GM12878 (cell line): ENCODE measurements at regions not wholly inside any gene's neighbourhood (a gene's known extent, or its start where the extent isn't known, plus 50 kb on each side); places are given as distances from the start of the nearest gene placed in this dataset.

Source experiments
- ATAC-seq: fragments of 200-7000 bp; cut with Tn5 transposase; 3 replicates; pipeline ENCODE4 v1.9.1; 2020; ENCODE audit warnings: mild to moderate bottlenecking, moderate library complexity
- BruUV-seq: library from RNA; stranded (reverse); fragments of 400-500 nt; replicated peaks from 2 replicates; lab custom pipeline; 2021; lab: Mats Ljungman, UMichigan
- CTCF ChIA-PET: fragments of 300-600 bp; sonication (Branson Sonifier 250); formaldehyde crosslinking; extraction: SDS; loops from one replicate; lab custom pipeline; 2021; ENCODE audit warnings: inconsistent platforms; lab: Yijun Ruan, JAX
- POLR2A ChIA-PET: fragments of 350-600 bp; formaldehyde crosslinking; extraction: SDS; loops from one replicate; lab custom pipeline; 2021; ENCODE audit warnings: inconsistent platforms; lab: Charles Lee
- RAD21 ChIA-PET: fragments of 300-600 bp; sonication (Branson Sonifier 250); formaldehyde crosslinking; loops from one replicate; lab custom pipeline; 2023; ENCODE audit warnings: antibody characterized with exemption; ENCODE audit not compliant: unreplicated experiment; lab: Charles Lee
- SMC1A ChIA-PET: fragments of 300-600 bp; sonication (Branson Sonifier 250); formaldehyde crosslinking; loops from one replicate; lab custom pipeline; 2023; ENCODE audit not compliant: unreplicated experiment, uncharacterized antibody; lab: Charles Lee
- DNase-seq: peaks from one replicate; pipeline ENCODE4 v3.0.0-alpha.2; 2011; ENCODE audit warnings: low read depth, low spot score
- FAIRE-seq: peaks from 3 replicates; lab custom pipeline; 2011; peaks lifted over from hg19 to GRCh38; lab: Jason Lieb, UNC
- H2AFZ ChIP-seq: 2 replicates; pipeline ENCODE4 v1.6.0; 2011; ENCODE audit warnings: low read depth, low read length, control low read depth; ENCODE audit not compliant: control insufficient read depth
- H3K27ac ChIP-seq: 2 replicates; pipeline ENCODE4 v1.5.1; 2011; ENCODE audit warnings: control low read depth; ENCODE audit not compliant: control insufficient read depth, insufficient read depth
- H3K27me3 ChIP-seq, 2 experiments: replicated peaks in 1 of 2; 2 replicates each; pipeline versions ENCODE4 v1.6.0 to v1.6.1; 2011; ENCODE audit warnings: low read length in 1 of 2; ENCODE audit not compliant: control insufficient read depth in 2 of 2, insufficient read depth in 2 of 2
- H3K36me3 ChIP-seq, 2 experiments: 2 replicates each; pipeline ENCODE4 v1.5.1; 2011; ENCODE audit warnings: low read length in 1 of 2; ENCODE audit not compliant: control insufficient read depth in 2 of 2, insufficient read depth in 2 of 2
- H3K4me1 ChIP-seq: 2 replicates; pipeline ENCODE4 v1.6.1; 2011; ENCODE audit warnings: mild to moderate bottlenecking, low read length, moderate library complexity, mixed read lengths; ENCODE audit not compliant: control insufficient read depth, insufficient read depth
- H3K4me2 ChIP-seq: 2 replicates; pipeline ENCODE4 v1.6.0; 2011; ENCODE audit warnings: control low read depth; ENCODE audit not compliant: control insufficient read depth, insufficient read depth
- H3K4me3 ChIP-seq: fragments of 200-600 bp; sonication (generic); 2 replicates; pipeline ENCODE4 v1.5.1; 2016
- H3K79me2 ChIP-seq: 2 replicates; pipeline ENCODE4 v1.6.0; 2011; ENCODE audit warnings: low read length; ENCODE audit not compliant: control insufficient read depth, insufficient read depth
- H3K9ac ChIP-seq: 2 replicates; pipeline ENCODE4 v1.8.0; 2011; ENCODE audit warnings: low read length, control low read depth, mixed read lengths; ENCODE audit not compliant: control insufficient read depth, insufficient read depth
- H3K9me3 ChIP-seq: replicated peaks from 3 replicates; pipeline ENCODE4 v1.5.1; 2011; ENCODE audit warnings: mild to moderate bottlenecking, low read length; ENCODE audit not compliant: control insufficient read depth, insufficient read depth
- H4K20me1 ChIP-seq: 2 replicates; pipeline ENCODE4 v1.6.0; 2011; ENCODE audit not compliant: control insufficient read depth, insufficient read depth
- ATF7 ChIP-seq: fragments of 450-650 bp; IDR thresholded peaks from 2 replicates; pipeline ENCODE4 v1.6.1; 2016; ENCODE audit warnings: low read depth, mild to moderate bottlenecking
- BCL11A ChIP-seq: IDR thresholded peaks from 2 replicates; pipeline ENCODE4 v1.6.1; 2011; ENCODE audit warnings: low read depth, low read length
- BHLHE40 ChIP-seq, 2 experiments: fragments of 450-650 bp in 1 of 2; IDR thresholded peaks; 2 replicates each; pipeline ENCODE4 v1.6.1; 2011 to 2017; ENCODE audit warnings: low read depth in 2 of 2, borderline replicate concordance in 1 of 2, improper control_type of control experiment in 1 of 2, low read length in 1 of 2, mild to moderate bottlenecking in 1 of 2
- BRCA1 ChIP-seq: IDR thresholded peaks from 2 replicates; pipeline ENCODE4 v1.6.1; 2011; ENCODE audit warnings: low read depth, low read length, improper control_type of control experiment
- CBFB ChIP-seq: IDR thresholded peaks from 2 replicates; pipeline ENCODE4 v1.6.1; 2016; ENCODE audit warnings: antibody characterized with exemption, low read depth
- HCFC1 ChIP-seq: fragments of 150-350 bp; IDR thresholded peaks from 2 replicates; pipeline ENCODE4 v1.6.1; 2014; ENCODE audit warnings: low read length
- NRF1 ChIP-seq: conservative IDR thresholded peaks from 2 replicates; pipeline ENCODE4 v1.6.1; 2011; ENCODE audit warnings: mild to moderate bottlenecking, low read depth, low read length, improper control_type of control experiment
- RAD21 ChIP-seq: IDR thresholded peaks from 2 replicates; pipeline ENCODE4 v1.6.1; 2011; ENCODE audit warnings: mild to moderate bottlenecking, low read depth, low read length, moderate library complexity; ENCODE audit not compliant: insufficient read depth
- RELA ChIP-seq: fragments of 450-650 bp; IDR thresholded peaks from 2 replicates; pipeline ENCODE4 v1.8.0; 2014; ENCODE audit warnings: borderline replicate concordance; ENCODE audit not compliant: partially characterized antibody
- STAT3 ChIP-seq: IDR thresholded peaks from 2 replicates; pipeline ENCODE4 v1.6.1; 2011; ENCODE audit warnings: low read depth, low read length, improper control_type of control experiment
- WRNIP1 ChIP-seq: IDR thresholded peaks from 2 replicates; pipeline ENCODE4 v1.6.1; 2011; ENCODE audit warnings: low read depth, low read length, improper control_type of control experiment, borderline replicate concordance
- ZNF207 ChIP-seq: fragments of 450-650 bp; IDR thresholded peaks from 2 replicates; pipeline ENCODE4 v1.6.1; 2014; ENCODE audit warnings: antibody characterized with exemption, mild to moderate bottlenecking, borderline replicate concordance
- WGBS: methylation state at CpG from one replicate; pipeline ENCODE4 v1.1.6; 2016; ENCODE audit warnings: low lambda C conversion rate; ENCODE audit not compliant: insufficient replicate concordance, insufficient coverage; ENCODE audit errors: missing lambda C conversion rate; 5-methylcytosine and 5-hydroxymethylcytosine counted together
- in situ Hi-C: fragments of 300-500 bp; cut with MboI; formaldehyde crosslinking; loops from 9 replicates; pipeline ENCODE4 v1.14.3; 2018; ENCODE audit warnings: mixed read lengths
- intact Hi-C: fragments of 100-400 bp; cut with micrococcal nuclease; formaldehyde crosslinking; loops from one replicate; pipeline ENCODE4 v1.14.2; 2022; ENCODE audit not compliant: unreplicated experiment
- TF ChIP-seq, protein P1 (sequence below): fragments of 150-350 bp; IDR thresholded peaks from 2 replicates; pipeline ENCODE4 v1.6.1; 2014; ENCODE audit warnings: mild to moderate bottlenecking, low read depth, low read length
- TF ChIP-seq, protein P2 (sequence below): fragments of 450-650 bp; IDR thresholded peaks from 2 replicates; pipeline ENCODE4 v1.6.1; 2018; ENCODE audit warnings: mild to moderate bottlenecking, low read depth, moderate library complexity; ENCODE audit not compliant: partially characterized antibody
- TF ChIP-seq, protein P3 (sequence below): fragments of 450-650 bp; IDR thresholded peaks from 2 replicates; pipeline ENCODE4 v1.6.1; 2014; ENCODE audit warnings: mild to moderate bottlenecking
- TF ChIP-seq, protein P4 (sequence below): fragments of 150-350 bp; IDR thresholded peaks from 2 replicates; pipeline ENCODE4 v1.6.1; 2016; ENCODE audit warnings: low read depth, low read length

DNA sequence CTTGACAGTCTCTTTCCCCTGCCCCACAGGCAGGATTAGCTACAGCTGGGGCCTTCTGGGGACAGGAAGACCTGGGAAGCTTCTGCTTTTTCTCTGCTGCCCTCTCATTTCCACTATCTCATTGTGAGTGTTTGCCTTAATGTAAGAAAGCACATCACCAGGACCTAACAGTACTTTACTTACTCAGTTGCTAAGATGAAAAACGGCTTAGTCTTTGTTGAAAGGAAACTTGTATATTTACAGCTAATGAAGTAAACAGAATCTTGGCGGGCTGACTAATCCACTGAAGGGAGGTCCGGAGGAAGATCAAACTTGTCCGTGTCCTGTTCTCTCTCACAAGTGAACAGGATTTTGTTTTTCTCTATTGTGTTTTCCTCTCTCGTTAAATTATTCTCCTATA lies 128.6 kb downstream of the SOD2 start (continued):
- TF ChIP-seq, protein P1, sequence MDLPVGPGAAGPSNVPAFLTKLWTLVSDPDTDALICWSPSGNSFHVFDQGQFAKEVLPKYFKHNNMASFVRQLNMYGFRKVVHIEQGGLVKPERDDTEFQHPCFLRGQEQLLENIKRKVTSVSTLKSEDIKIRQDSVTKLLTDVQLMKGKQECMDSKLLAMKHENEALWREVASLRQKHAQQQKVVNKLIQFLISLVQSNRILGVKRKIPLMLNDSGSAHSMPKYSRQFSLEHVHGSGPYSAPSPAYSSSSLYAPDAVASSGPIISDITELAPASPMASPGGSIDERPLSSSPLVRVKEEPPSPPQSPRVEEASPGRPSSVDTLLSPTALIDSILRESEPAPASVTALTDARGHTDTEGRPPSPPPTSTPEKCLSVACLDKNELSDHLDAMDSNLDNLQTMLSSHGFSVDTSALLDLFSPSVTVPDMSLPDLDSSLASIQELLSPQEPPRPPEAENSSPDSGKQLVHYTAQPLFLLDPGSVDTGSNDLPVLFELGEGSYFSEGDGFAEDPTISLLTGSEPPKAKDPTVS: no peak
- TF ChIP-seq RAD21 (no peak), BRCA1 (no peak), ATF7 (no peak)
- TF ChIP-seq, protein P2, sequence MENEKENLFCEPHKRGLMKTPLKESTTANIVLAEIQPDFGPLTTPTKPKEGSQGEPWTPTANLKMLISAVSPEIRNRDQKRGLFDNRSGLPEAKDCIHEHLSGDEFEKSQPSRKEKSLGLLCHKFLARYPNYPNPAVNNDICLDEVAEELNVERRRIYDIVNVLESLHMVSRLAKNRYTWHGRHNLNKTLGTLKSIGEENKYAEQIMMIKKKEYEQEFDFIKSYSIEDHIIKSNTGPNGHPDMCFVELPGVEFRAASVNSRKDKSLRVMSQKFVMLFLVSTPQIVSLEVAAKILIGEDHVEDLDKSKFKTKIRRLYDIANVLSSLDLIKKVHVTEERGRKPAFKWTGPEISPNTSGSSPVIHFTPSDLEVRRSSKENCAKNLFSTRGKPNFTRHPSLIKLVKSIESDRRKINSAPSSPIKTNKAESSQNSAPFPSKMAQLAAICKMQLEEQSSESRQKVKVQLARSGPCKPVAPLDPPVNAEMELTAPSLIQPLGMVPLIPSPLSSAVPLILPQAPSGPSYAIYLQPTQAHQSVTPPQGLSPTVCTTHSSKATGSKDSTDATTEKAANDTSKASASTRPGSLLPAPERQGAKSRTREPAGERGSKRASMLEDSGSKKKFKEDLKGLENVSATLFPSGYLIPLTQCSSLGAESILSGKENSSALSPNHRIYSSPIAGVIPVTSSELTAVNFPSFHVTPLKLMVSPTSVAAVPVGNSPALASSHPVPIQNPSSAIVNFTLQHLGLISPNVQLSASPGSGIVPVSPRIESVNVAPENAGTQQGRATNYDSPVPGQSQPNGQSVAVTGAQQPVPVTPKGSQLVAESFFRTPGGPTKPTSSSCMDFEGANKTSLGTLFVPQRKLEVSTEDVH: no peak

DNA sequence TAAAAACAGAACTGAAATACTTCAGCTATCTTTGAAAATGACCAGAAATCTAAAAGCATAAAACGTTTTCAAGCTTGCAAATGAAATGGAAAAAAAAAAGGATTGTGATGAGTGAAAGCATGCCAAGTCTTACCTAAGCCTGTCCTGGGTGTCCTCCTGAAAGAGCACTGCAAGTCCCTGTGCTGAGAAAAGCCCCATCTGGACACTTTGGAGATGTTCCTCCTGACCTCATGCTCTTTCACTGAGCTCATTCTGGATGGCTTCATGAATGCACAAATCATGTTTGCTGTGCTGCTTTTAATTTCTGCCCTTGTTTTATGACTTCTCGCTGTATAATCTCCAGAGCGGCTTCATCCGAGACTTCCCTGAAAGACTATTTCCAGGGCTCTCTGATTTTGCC lies 136.0 kb downstream of the SOD2 start:
- Histone ChIP-seq H3K9me3 (no peaks in the 10 kb centered on the region), H3K9ac (no peak overlapping the region), H3K27me3 (no peaks in the 10 kb centered on the region; a peak in 2 of 4 replicates), H3K27ac (no peak overlapping the region), H3K4me3 (no peak overlapping the region), H4K20me1 (no peaks in the 10 kb centered on the region), H3K36me3 (no peaks in the 10 kb centered on the region), H2AFZ (no peak overlapping the region), H3K4me2 (no peak overlapping the region), H3K79me2 (no peaks in the 10 kb centered on the region), H3K4me1 (no peaks in the 10 kb centered on the region)
- SMC1A ChIA-PET: no interaction called here
- CTCF ChIA-PET: no interaction called here
- BruUV-seq: no TSS peak
- FAIRE-seq: no peak
- no peak for ATAC-seq
- DNase-seq: no peak
- WGBS: 62% methylated on average over 4 of the region's 4 CpGs
- RAD21 ChIA-PET: no interaction called here
- POLR2A ChIA-PET: no interaction called here
- in situ Hi-C loops: no loop called here
- intact Hi-C loops: no loop called here
- no peak for TF ChIP-seq HCFC1
- TF ChIP-seq, protein P3, sequence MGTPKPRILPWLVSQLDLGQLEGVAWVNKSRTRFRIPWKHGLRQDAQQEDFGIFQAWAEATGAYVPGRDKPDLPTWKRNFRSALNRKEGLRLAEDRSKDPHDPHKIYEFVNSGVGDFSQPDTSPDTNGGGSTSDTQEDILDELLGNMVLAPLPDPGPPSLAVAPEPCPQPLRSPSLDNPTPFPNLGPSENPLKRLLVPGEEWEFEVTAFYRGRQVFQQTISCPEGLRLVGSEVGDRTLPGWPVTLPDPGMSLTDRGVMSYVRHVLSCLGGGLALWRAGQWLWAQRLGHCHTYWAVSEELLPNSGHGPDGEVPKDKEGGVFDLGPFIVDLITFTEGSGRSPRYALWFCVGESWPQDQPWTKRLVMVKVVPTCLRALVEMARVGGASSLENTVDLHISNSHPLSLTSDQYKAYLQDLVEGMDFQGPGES: no peak
- TF ChIP-seq BHLHE40 (IDR thresholded peaks at IDR 0.05; ENCODE audit: borderline replicate concordance in 1 of 2, low read depth in 2 of 2, low read length in 1 of 2): no peak
- TF ChIP-seq WRNIP1: no peak
- TF ChIP-seq BCL11A: no peak
- TF ChIP-seq ZNF207: no peak
- TF ChIP-seq NRF1: no peak
- TF ChIP-seq, protein P4, sequence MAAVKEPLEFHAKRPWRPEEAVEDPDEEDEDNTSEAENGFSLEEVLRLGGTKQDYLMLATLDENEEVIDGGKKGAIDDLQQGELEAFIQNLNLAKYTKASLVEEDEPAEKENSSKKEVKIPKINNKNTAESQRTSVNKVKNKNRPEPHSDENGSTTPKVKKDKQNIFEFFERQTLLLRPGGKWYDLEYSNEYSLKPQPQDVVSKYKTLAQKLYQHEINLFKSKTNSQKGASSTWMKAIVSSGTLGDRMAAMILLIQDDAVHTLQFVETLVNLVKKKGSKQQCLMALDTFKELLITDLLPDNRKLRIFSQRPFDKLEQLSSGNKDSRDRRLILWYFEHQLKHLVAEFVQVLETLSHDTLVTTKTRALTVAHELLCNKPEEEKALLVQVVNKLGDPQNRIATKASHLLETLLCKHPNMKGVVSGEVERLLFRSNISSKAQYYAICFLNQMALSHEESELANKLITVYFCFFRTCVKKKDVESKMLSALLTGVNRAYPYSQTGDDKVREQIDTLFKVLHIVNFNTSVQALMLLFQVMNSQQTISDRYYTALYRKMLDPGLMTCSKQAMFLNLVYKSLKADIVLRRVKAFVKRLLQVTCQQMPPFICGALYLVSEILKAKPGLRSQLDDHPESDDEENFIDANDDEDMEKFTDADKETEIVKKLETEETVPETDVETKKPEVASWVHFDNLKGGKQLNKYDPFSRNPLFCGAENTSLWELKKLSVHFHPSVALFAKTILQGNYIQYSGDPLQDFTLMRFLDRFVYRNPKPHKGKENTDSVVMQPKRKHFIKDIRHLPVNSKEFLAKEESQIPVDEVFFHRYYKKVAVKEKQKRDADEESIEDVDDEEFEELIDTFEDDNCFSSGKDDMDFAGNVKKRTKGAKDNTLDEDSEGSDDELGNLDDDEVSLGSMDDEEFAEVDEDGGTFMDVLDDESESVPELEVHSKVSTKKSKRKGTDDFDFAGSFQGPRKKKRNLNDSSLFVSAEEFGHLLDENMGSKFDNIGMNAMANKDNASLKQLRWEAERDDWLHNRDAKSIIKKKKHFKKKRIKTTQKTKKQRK: no peak
- TF ChIP-seq STAT3: no peak
- no peak for TF ChIP-seq CBFB
- no peak for TF ChIP-seq RELA
